Effector memory CD4-positive, alpha-beta T cell (primary cell): ENCODE measurements at regions not wholly inside any gene's neighbourhood (a gene's known extent, or its start where the extent isn't known, plus 50 kb on each side); places are given as distances from the start of the nearest gene placed in this dataset.

Source experiments
- DNase-seq, 3 donors: peaks; one replicate each; pipeline ENCODE4 v3.0.0-alpha.2; 2020
- H3K27ac ChIP-seq: 2 replicates; pipeline ENCODE4 v1.7.0; 2013; ENCODE audit warnings: mild to moderate bottlenecking, low read length, moderate library complexity; ENCODE audit not compliant: insufficient read depth, poor library complexity, severe bottlenecking
- H3K27me3 ChIP-seq: replicated peaks from 2 replicates; pipeline ENCODE4 v1.7.0; 2013; ENCODE audit warnings: mild to moderate bottlenecking, low read length; ENCODE audit not compliant: insufficient read depth, control insufficient read depth, poor library complexity, severe bottlenecking
- H3K36me3 ChIP-seq: 2 replicates; pipeline ENCODE4 v1.7.0; 2013; ENCODE audit warnings: mild to moderate bottlenecking, low read length, moderate library complexity; ENCODE audit not compliant: control insufficient read depth, insufficient read depth
- H3K4me1 ChIP-seq: 2 replicates; pipeline ENCODE4 v1.7.0; 2013; ENCODE audit warnings: low read length, mild to moderate bottlenecking; ENCODE audit not compliant: control insufficient read depth, insufficient read depth, poor library complexity, severe bottlenecking
- H3K4me3 ChIP-seq: 2 replicates; pipeline ENCODE4 v1.7.0; 2013; ENCODE audit warnings: low read length, low read depth, mild to moderate bottlenecking; ENCODE audit not compliant: insufficient read depth, poor library complexity, severe bottlenecking
- H3K9me3 ChIP-seq: 2 replicates; pipeline ENCODE4 v1.7.0; 2013; ENCODE audit warnings: mild to moderate bottlenecking, low read length, moderate library complexity; ENCODE audit not compliant: control insufficient read depth

DNA sequence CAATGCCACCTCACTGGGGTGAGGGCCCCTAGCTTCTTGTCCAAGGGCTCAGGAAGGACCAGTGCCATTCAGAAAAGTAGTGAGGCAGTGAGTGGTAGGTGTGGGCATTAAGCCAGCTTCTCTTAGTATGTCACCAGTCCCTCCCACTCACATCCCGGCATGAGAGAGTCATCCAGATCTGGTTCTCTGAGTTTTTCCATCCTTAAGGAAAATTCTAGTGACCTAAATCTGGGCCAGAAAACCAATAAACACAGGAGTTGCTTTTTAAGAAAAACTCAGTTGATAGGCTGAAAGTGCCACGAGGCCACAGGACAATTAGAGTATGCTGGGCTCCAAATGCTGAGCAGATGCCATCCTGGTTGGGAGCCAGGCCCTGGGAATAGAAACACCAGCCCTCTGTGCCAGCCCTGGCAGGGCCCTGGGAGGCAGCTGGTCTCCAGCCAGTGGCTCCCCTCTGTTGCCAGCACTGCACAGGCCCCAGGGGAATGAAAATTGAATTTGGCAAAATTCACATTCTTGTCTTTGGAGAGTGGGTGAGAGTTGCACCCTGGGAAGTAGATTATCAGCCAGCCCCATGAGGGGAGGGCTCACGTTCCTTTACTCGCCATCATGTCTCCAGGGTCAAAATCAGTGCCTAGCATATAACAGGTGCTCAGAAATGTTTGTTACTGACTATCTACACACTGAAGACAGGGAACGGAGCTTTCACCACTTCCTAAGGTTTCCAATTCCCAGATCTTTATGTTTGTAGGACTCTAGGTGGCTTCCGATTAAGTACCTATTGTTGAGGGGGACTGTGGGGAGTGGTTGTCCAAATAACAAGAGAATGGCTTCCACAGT is 52.8 kb downstream of the FAM43A start:
- H3K27me3 ChIP-seq = no peaks in the 10 kb centered on the region
- no peak overlapping the region for H3K4me3 ChIP-seq
- no peaks in the 10 kb centered on the region for H3K36me3 ChIP-seq
- no peaks in the 10 kb centered on the region for H3K9me3 ChIP-seq
- H3K4me1 ChIP-seq = no peaks in the 10 kb centered on the region
- no peak overlapping the region for H3K27ac ChIP-seq
- DNase-seq = no peak

DNA sequence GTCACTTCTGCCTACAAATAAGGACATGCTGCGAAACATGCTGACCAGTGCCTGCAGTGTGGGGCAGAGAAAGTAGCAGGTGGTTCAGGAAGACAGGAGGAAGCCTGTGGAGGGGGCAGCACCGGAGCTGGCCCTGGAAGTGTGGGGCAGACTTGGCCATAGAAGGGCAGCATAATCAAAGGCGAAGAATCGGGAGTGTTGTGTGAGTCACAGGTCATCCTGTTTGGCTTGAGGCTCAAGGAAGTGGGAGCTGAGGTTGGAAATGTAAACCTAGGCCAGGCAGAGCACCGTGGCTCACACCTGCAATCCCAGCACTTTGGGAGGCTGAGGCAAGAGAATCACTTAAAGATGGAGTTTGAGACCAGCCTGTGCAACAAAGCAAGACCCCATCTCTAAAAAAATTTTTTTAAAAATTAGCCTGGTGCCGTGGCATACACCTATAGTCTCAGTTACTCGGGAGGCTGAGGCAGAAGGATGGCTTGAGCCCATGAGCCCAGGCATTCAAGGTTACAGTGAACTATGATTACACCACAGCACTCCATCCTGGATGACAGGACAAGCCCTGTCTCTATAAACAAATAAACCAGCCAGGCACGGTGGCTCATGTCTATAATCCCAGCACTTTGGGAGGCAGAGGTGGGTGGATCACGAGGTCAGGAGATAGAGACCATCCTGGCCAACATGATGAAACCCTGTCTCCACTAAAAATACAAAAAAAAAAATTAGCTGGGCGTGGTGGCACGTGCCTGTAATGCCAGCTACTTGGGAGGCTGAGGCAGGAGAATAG is 54.0 kb downstream of the FAM43A start:
- no peaks in the 10 kb centered on the region for H3K27me3 ChIP-seq
- no peaks in the 10 kb centered on the region for H3K4me1 ChIP-seq
- no peak overlapping the region for H3K27ac ChIP-seq
- no peak overlapping the region for H3K4me3 ChIP-seq
- no peaks in the 10 kb centered on the region for H3K9me3 ChIP-seq
- DNase-seq = no peak
- no peaks in the 10 kb centered on the region for H3K36me3 ChIP-seq

DNA sequence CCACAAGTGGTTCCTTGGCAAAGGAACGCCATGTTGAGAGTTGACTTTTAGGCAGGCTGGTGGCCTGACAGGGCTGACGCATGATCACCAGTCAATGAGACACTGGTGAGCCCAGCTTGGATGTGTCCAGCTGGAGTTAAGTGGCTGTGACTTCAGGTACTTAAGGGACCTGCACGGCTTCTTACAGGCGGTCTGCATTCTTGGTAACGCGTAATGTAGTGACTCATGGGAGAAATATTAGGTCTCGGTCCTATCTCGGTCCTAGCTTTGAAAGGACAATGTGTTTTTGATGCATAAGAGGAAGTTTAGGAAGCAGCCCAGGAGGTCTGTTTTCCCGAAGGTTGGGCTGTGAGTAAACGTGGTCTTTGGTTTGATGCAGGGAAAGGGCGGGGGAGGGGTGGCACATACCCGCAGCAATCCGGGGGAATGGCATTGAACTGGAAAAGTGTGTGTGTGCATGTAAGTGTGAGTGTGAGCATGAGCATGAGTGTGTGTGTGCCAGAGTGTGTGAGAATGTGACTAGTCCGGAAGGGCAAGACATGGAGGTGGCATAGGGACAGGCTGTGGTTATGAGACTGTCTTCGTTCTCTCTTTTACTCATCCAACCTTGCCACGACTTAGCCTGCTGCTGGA is 55.3 kb downstream of the FAM43A start:
- Histone ChIP-seq H3K9me3 (no peaks in the 10 kb centered on the region), H3K4me1 (no peaks in the 10 kb centered on the region), H3K27me3 (no peaks in the 10 kb centered on the region), H3K4me3 (no peak overlapping the region), H3K36me3 (no peaks in the 10 kb centered on the region), H3K27ac (no peak overlapping the region)
- no peak for DNase-seq

DNA sequence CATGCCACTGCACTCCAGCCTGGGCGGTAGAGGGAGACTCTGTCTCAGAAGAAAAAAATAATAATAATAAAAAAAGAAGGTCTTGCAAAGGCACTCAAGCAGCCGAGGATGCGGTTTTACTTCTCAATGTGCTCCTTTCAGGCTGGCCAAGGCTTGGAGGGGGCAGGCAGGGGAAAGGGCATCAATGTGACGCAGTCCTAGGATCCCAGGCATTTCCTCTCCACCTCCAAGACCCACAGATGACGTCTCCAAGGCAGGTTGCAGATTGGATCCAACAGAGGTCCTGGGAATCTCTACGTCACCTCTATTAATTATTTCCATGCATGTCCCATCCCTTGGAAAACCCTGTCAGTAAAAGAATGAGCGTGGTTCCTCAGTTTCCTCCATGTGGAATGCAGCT is 56.2 kb downstream of the FAM43A start:
- no peaks in the 10 kb centered on the region for H3K27me3 ChIP-seq
- no peak overlapping the region for H3K4me3 ChIP-seq
- H3K9me3 ChIP-seq = no peaks in the 10 kb centered on the region
- H3K27ac ChIP-seq = no peak overlapping the region
- H3K4me1 ChIP-seq = no peaks in the 10 kb centered on the region
- no peaks in the 10 kb centered on the region for H3K36me3 ChIP-seq
- DNase-seq = no peak

DNA sequence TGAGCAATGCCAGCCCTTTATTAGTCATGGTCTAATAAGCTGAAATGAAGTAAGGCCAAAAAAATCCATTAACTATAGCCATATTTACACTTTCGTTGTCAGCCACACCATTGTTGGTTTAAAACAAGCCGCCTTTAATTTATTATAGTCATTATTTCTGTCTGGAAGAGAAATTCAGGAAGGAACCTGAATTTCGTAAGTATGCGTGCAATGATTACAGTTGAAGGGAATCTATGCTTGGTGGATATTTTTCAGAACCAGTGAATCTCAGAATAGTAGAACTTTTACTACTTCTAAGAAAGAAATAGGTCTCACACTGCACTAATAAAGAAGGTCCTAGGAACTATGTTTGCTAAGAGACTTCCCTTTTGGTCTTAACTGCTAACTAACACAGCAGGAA is 59.1 kb downstream of the FAM43A start:
- Histone ChIP-seq H3K27ac (no peak overlapping the region), H3K9me3 (no peaks in the 10 kb centered on the region), H3K4me1 (no peaks in the 10 kb centered on the region), H3K27me3 (no peaks in the 10 kb centered on the region), H3K36me3 (no peaks in the 10 kb centered on the region), H3K4me3 (no peak overlapping the region)
- DNase-seq = no peak

DNA sequence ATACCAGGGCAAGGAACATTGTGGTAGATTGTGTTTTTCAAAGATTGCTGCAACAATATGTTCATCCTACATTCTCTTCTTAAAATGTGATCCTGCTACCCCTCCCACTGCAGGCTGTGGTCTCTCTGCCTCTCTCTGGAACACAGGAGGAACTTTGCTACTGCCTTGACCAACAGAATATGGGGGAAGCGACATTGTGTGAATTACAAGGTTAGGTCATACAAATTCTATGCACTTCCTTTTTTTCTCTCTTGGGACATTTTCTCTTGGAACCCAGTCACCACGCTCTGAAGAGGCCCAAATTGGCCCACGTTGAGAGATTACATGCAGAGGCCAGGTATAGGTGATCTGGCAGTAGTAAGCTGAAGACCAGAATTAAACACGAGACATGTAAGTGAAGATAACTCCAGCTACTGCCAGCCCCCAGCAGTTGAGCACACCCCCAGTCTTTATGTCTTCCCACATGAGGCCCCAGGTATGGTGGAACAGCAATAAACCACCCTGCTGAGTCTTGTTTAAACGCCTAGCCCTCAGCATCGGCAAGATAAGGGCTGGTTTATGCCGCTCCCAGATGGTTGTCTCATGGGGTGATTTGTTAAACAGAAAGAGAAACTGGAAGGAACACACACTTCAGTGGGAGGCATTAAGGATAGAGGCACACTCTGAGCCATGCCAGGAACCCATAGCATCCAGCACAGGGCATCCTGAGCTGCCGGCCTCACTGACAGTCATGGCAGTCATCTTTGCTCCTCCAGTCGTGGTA is 59.9 kb downstream of the FAM43A start:
- H3K27ac ChIP-seq = no peak overlapping the region
- H3K36me3 ChIP-seq = no peaks in the 10 kb centered on the region
- no peaks in the 10 kb centered on the region for H3K27me3 ChIP-seq
- no peak for DNase-seq
- no peak overlapping the region for H3K4me3 ChIP-seq
- H3K4me1 ChIP-seq = no peaks in the 10 kb centered on the region
- H3K9me3 ChIP-seq = no peaks in the 10 kb centered on the region

DNA sequence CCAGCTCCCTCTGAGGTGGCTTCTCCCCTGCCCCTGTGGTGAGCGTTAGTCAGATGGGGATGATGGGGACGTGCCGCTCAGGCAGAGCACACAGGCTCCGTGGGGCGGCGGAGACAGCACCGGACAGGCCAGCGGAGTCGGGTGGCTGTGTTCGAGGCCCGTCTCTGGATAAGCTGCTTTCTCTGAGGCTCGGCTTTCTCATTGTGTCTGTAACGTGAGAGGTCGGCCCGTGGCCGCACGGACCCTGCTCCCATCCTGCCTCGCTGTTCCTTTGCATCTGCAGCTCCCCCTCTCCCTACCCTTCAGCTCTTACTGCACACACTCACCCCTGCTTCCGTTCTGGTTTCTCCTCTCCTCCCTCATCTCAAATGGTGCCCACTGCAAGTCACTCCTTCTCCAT is 62.5 kb downstream of the FAM43A start:
- no peak for DNase-seq
- Histone ChIP-seq H3K27me3 (no peaks in the 10 kb centered on the region), H3K36me3 (no peaks in the 10 kb centered on the region)

DNA sequence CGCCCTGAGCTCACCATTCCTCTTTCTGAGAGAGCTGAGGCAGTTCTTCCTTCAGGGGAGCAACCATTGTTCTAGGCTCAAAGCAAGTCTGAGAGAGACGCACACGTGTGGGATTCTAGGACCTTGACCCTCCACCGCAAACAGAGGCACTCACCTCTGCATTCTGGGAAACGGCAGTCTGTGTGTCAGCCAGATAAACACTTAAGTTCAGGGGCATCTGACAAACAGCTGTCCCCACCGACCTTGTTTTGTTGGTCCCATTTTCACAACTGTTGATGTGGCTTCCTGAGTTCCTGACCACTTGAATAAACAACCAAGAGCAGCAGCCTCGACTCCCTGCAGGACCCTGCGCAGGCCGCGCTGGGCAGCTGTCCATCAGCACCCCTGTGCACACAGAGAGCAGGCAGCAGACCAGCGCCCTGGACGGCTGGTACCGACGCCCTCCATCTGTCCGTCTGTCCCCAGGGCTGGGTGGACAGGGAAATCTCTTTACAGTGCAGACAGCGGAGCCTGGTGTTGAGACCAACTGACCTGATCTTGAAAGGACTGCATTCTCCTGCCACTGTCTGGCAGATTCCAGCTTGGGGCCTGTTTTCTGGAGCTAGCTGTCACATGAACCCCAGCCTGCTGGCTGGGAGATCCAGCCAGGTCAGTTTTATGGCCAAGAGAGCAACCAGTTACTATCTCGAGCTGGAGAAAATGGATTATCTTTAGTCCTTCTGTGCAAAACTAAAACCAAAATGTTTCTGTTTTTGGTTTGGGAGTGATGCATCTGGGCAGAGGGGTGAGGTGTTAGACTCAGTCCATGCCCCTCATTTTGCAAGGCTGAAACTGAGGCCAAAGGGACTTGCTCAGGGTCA is 64.2 kb downstream of the FAM43A start:
- H3K9me3 ChIP-seq = no peaks in the 10 kb centered on the region
- no peaks in the 10 kb centered on the region for H3K4me1 ChIP-seq
- H3K36me3 ChIP-seq = no peaks in the 10 kb centered on the region
- no peak overlapping the region for H3K4me3 ChIP-seq
- no peaks in the 10 kb centered on the region for H3K27me3 ChIP-seq
- no peak for DNase-seq
- H3K27ac ChIP-seq = no peak overlapping the region

More for the DNA sequence above, 62.5 kb downstream of the FAM43A start:
- Histone ChIP-seq H3K4me3 (no peak overlapping the region), H3K27ac (no peak overlapping the region), H3K9me3 (no peaks in the 10 kb centered on the region), H3K4me1 (no peaks in the 10 kb centered on the region)

DNA sequence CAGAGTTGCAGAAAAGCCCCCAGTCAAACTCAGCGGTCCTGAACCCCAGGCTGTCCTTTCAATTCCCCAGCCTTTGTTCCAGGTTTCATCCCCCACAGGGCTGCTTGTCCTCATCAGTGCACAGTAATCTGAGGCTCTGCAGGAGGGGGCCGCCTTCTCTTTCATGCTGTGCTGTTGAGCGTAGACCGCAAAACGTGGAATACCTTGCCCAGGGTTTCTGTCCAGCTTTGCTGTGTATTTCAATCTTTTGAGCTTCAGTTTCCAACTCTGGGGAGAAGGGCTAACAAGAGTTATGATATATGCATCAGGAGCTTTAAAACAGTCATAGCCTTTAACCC is 64.8 kb downstream of the FAM43A start:
- H3K27ac ChIP-seq = no peak overlapping the region
- DNase-seq = no peak
- no peaks in the 10 kb centered on the region for H3K36me3 ChIP-seq
- H3K27me3 ChIP-seq = no peaks in the 10 kb centered on the region
- H3K4me1 ChIP-seq = no peaks in the 10 kb centered on the region
- H3K9me3 ChIP-seq = no peaks in the 10 kb centered on the region
- no peak overlapping the region for H3K4me3 ChIP-seq
